ENCODE measurements at regions not wholly inside any gene's neighbourhood (a gene's known extent, or its start where the extent isn't known, plus 50 kb on each side); places are given as distances from the start of the nearest gene placed in this dataset.

DNA sequence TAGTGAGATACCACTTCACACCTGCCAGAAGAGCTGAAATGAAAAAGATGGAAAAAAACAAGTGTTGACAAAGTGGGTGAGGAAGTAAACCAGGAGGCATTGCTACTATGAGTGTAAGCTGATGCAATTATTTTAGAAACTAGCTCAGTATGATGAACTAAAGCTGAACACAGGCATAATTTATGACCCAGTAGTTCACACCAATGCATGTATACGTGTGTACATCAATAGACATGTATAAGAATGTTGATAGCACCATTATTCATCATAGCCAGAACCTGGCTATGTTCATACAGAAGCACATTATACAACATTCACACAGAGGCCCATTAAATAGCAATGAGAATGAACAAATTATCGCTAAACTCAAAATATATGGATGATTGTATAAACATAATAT lies 83.1 kb upstream of the SPOPL start (continued):
- TF ChIP-seq, protein P1, sequence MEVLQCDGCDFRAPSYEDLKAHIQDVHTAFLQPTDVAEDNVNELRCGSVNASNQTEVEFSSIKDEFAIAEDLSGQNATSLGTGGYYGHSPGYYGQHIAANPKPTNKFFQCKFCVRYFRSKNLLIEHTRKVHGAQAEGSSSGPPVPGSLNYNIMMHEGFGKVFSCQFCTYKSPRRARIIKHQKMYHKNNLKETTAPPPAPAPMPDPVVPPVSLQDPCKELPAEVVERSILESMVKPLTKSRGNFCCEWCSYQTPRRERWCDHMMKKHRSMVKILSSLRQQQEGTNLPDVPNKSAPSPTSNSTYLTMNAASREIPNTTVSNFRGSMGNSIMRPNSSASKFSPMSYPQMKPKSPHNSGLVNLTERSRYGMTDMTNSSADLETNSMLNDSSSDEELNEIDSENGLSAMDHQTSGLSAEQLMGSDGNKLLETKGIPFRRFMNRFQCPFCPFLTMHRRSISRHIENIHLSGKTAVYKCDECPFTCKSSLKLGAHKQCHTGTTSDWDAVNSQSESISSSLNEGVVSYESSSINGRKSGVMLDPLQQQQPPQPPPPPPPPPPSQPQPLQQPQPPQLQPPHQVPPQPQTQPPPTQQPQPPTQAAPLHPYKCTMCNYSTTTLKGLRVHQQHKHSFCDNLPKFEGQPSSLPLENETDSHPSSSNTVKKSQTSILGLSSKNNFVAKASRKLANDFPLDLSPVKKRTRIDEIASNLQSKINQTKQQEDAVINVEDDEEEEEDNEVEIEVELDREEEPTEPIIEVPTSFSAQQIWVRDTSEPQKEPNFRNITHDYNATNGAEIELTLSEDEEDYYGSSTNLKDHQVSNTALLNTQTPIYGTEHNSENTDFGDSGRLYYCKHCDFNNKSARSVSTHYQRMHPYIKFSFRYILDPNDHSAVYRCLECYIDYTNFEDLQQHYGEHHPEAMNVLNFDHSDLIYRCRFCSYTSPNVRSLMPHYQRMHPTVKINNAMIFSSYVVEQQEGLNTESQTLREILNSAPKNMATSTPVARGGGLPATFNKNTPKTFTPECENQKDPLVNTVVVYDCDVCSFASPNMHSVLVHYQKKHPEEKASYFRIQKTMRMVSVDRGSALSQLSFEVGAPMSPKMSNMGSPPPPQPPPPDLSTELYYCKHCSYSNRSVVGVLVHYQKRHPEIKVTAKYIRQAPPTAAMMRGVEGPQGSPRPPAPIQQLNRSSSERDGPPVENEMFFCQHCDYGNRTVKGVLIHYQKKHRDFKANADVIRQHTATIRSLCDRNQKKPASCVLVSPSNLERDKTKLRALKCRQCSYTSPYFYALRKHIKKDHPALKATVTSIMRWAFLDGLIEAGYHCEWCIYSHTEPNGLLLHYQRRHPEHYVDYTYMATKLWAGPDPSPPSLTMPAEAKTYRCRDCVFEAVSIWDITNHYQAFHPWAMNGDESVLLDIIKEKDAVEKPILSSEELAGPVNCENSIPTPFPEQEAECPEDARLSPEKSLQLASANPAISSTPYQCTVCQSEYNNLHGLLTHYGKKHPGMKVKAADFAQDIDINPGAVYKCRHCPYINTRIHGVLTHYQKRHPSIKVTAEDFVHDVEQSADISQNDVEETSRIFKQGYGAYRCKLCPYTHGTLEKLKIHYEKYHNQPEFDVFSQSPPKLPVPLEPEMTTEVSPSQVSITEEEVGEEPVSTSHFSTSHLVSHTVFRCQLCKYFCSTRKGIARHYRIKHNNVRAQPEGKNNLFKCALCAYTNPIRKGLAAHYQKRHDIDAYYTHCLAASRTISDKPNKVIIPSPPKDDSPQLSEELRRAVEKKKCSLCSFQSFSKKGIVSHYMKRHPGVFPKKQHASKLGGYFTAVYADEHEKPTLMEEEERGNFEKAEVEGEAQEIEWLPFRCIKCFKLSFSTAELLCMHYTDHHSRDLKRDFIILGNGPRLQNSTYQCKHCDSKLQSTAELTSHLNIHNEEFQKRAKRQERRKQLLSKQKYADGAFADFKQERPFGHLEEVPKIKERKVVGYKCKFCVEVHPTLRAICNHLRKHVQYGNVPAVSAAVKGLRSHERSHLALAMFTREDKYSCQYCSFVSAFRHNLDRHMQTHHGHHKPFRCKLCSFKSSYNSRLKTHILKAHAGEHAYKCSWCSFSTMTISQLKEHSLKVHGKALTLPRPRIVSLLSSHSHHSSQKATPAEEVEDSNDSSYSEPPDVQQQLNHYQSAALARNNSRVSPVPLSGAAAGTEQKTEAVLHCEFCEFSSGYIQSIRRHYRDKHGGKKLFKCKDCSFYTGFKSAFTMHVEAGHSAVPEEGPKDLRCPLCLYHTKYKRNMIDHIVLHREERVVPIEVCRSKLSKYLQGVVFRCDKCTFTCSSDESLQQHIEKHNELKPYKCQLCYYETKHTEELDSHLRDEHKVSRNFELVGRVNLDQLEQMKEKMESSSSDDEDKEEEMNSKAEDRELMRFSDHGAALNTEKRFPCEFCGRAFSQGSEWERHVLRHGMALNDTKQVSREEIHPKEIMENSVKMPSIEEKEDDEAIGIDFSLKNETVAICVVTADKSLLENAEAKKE (CRISPR knock-in tag; IDR thresholded peaks at IDR 0.05) = no peak
- TF ChIP-seq EZH2phosphoT487 (IDR thresholded peaks at IDR 0.05; ENCODE audit: unreplicated experiment) (no peak), JUNB (IDR thresholded peaks at IDR 0.05; ENCODE audit: unreplicated experiment) (no peak)
- TF ChIP-seq, protein P2, sequence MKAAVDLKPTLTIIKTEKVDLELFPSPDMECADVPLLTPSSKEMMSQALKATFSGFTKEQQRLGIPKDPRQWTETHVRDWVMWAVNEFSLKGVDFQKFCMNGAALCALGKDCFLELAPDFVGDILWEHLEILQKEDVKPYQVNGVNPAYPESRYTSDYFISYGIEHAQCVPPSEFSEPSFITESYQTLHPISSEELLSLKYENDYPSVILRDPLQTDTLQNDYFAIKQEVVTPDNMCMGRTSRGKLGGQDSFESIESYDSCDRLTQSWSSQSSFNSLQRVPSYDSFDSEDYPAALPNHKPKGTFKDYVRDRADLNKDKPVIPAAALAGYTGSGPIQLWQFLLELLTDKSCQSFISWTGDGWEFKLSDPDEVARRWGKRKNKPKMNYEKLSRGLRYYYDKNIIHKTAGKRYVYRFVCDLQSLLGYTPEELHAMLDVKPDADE (IDR thresholded peaks at IDR 0.05) = no peak

DNA sequence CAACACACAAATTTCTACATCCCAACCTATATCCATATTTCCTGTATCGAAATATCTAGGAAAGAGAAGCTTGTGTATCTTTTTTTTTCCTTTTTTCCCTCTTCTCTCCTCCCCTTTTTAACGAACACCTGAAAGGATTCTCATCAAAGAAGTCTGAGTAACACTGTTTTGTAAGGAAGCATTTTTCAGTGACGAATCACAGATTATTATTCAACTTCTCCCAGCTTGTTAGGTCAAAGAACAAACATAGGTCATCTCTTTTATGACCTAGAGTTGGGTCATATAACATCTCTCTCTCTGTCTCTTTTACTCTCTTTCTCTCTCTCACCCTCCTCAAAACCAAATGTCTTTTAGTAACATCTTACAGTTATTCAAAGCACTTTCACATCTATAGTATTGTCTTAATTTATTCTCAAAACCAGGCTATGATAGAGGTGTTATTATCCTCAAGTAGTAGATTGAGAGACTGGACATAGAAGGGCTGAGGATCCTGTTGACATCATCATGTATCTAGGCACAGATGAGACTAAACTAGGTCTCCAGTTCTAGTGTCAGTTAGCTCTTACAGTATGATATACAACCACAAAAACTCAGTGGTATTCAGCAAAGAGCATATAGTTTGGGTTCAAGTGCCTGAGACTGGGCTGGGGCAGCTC lies 80.1 kb upstream of the SPOPL start:
- no peak overlapping the region for H3K4me2 ChIP-seq
- TF ChIP-seq, protein P3, sequence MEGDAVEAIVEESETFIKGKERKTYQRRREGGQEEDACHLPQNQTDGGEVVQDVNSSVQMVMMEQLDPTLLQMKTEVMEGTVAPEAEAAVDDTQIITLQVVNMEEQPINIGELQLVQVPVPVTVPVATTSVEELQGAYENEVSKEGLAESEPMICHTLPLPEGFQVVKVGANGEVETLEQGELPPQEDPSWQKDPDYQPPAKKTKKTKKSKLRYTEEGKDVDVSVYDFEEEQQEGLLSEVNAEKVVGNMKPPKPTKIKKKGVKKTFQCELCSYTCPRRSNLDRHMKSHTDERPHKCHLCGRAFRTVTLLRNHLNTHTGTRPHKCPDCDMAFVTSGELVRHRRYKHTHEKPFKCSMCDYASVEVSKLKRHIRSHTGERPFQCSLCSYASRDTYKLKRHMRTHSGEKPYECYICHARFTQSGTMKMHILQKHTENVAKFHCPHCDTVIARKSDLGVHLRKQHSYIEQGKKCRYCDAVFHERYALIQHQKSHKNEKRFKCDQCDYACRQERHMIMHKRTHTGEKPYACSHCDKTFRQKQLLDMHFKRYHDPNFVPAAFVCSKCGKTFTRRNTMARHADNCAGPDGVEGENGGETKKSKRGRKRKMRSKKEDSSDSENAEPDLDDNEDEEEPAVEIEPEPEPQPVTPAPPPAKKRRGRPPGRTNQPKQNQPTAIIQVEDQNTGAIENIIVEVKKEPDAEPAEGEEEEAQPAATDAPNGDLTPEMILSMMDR (conservative IDR thresholded peaks at IDR 0.05; ENCODE audit: low read depth in 2 of 2) = no peak
- TF ChIP-seq POLR2AphosphoS5 (IDR thresholded peaks at IDR 0.05; ENCODE audit: low read depth) = no peak
- TF ChIP-seq ZNF331 (CRISPR knock-in tag; IDR thresholded peaks at IDR 0.05; ENCODE audit: low read depth) = no peak
- TF ChIP-seq EZH2phosphoT487 (IDR thresholded peaks at IDR 0.05; ENCODE audit: unreplicated experiment) = no peak
- TF ChIP-seq STAT1 (IDR thresholded peaks at IDR 0.05; ENCODE audit: unreplicated experiment) = no peak

More for the DNA sequence above, 80.1 kb upstream of the SPOPL start:
- Histone ChIP-seq H3K4me3 (no peak overlapping the region), H3K79me2 (replicated peaks; ENCODE audit: insufficient read depth) (no peaks in the 10 kb centered on the region), H3K4me1 (ENCODE audit: insufficient read depth) (no peaks in the 10 kb centered on the region), H3K36me3 (ENCODE audit: insufficient read depth) (peaks cover 6% of the 10 kb centered on the region; the same call in 1 of the 2 replicates), H3K27me3 (ENCODE audit: insufficient read depth) (no peaks in the 10 kb centered on the region), H4K20me1 (replicated peaks; ENCODE audit: insufficient read depth) (no peaks in the 10 kb centered on the region), H3K27ac (ENCODE audit: low read depth) (no peak overlapping the region), H2AFZ (no peak overlapping the region; the same call in 1 of the 2 replicates), H3K9me2 (ENCODE audit: insufficient read depth) (no peaks in the 10 kb centered on the region; the same call in 1 of the 2 replicates), H3F3A (replicated peaks; ENCODE audit: low read depth) (no peaks in the 10 kb centered on the region)
- H3K9me3 Mint-ChIP-seq = peaks cover 24% of the 10 kb centered on the region
- H3K36me3 Mint-ChIP-seq (ENCODE audit: low read depth) = peaks cover 23% of the 10 kb centered on the region
- DNase-seq (ENCODE audit: low spot score) (no peak), ATAC-seq (no peak)
- peaks cover 9% of the 10 kb centered on the region; the same call in 2 of the 3 replicates for H3K4me1 Mint-ChIP-seq
- H3K27me3 Mint-ChIP-seq (ENCODE audit: insufficient read depth, low read depth, poor library complexity) = no peaks in the 10 kb centered on the region
- H3K4me3 Mint-ChIP-seq = no peak overlapping the region
- H3K27ac Mint-ChIP-seq = no peak overlapping the region

All from GM23338 (cell line).